Liver (tissue), 3 donors: ENCODE measurements at regions not wholly inside any gene's neighbourhood (a gene's known extent, or its start where the extent isn't known, plus 50 kb on each side); places are given as distances from the start of the nearest gene placed in this dataset.

ENCODE experiments used
- GABPA ChIP-seq, 2 donors: IDR thresholded peaks in 1 of 2; conservative IDR thresholded peaks in 1 of 2; 2 replicates each; pipeline ENCODE4 v1.6.1; 2016; ENCODE audit warnings: antibody characterized with exemption in 2 of 2, mild to moderate bottlenecking in 1 of 2, moderate library complexity in 1 of 2
- JUND ChIP-seq, 2 donors: IDR thresholded peaks; 2 replicates each; pipeline ENCODE4 v1.6.1; 2016; ENCODE audit warnings: antibody characterized with exemption in 2 of 2
- RAD21 ChIP-seq, 2 donors: IDR thresholded peaks; 2 replicates each; pipeline ENCODE4 v1.6.1; 2016; ENCODE audit warnings: antibody characterized with exemption in 2 of 2, mild to moderate bottlenecking in 2 of 2
- RXRA ChIP-seq, 2 donors: IDR thresholded peaks; 2 replicates each; pipeline ENCODE4 v1.6.1; 2017 to 2018; ENCODE audit warnings: antibody characterized with exemption in 2 of 2, mild to moderate bottlenecking in 1 of 2
- TAF1 ChIP-seq: conservative IDR thresholded peaks from 2 replicates; pipeline ENCODE4 v1.6.1; 2016; ENCODE audit warnings: antibody characterized with exemption, mild to moderate bottlenecking
- YY1 ChIP-seq: IDR thresholded peaks from 2 replicates; pipeline ENCODE4 v1.6.1; 2016; ENCODE audit warnings: antibody characterized with exemption, mild to moderate bottlenecking
- TF ChIP-seq, protein P1 (sequence below): fragments of 150-350 bp; IDR thresholded peaks from 2 replicates; pipeline ENCODE4 v1.5.1; 2017; ENCODE audit warnings: improper control_type of control experiment, low read depth, low read length; ENCODE audit not compliant: missing input control
- TF ChIP-seq, protein P2 (sequence below): IDR thresholded peaks from 2 replicates; pipeline ENCODE4 v1.6.1; 2016; ENCODE audit warnings: antibody characterized with exemption
- TF ChIP-seq, protein P3 (sequence below): IDR thresholded peaks from 2 replicates; pipeline ENCODE4 v1.6.1; 2016; ENCODE audit warnings: antibody characterized with exemption
- TF ChIP-seq, protein P4 (sequence below): IDR thresholded peaks from 2 replicates; pipeline ENCODE4 v1.6.1; 2016; ENCODE audit warnings: antibody characterized with exemption
- donor health status: healthy.
- donor health status: healthy.

DNA sequence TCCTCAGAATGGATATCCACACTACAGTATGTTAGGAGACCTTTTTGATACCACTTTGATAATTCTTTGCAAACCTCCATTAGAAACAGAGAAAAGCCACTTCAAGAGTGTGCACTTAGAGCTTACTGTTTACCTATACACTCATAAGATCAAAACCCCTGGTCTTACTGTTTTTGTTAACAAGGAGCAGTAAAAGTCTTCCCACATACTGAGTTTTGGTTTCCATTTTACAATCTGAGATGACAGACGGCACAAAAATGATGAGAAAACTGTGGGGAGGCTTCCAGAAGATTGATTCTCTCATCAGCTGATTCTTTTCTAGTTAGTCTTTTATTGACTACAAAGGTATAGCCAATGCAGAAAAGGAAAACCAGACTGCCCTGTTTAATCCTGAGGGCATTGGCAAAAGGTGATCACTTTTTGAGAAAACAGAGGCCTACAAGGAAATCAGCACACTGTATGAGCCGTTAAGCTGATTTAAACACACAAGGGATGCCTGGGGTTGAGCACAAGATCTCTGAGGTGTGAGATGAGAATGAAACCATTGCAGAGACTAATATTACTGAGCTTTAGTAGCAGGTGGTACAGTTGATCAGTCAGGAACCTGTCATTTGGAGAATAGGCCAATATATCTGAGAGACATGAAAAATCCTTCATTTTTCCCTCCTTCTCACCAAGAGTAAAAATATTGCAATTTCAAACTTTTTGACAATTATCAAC is 368.6 kb downstream of the GRB14 start:
- TF ChIP-seq, protein P1, sequence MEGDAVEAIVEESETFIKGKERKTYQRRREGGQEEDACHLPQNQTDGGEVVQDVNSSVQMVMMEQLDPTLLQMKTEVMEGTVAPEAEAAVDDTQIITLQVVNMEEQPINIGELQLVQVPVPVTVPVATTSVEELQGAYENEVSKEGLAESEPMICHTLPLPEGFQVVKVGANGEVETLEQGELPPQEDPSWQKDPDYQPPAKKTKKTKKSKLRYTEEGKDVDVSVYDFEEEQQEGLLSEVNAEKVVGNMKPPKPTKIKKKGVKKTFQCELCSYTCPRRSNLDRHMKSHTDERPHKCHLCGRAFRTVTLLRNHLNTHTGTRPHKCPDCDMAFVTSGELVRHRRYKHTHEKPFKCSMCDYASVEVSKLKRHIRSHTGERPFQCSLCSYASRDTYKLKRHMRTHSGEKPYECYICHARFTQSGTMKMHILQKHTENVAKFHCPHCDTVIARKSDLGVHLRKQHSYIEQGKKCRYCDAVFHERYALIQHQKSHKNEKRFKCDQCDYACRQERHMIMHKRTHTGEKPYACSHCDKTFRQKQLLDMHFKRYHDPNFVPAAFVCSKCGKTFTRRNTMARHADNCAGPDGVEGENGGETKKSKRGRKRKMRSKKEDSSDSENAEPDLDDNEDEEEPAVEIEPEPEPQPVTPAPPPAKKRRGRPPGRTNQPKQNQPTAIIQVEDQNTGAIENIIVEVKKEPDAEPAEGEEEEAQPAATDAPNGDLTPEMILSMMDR = no peak
- TF ChIP-seq RXRA (IDR thresholded peaks at IDR 0.05) (no peak), RAD21 (IDR thresholded peaks at IDR 0.05) (no peak), GABPA (IDR thresholded peaks at IDR 0.05 in 1 of 2, conservative IDR thresholded peaks at IDR 0.05 in 1 of 2) (no peak), JUND (IDR thresholded peaks at IDR 0.05) (no peak), TAF1 (no peak), YY1 (no peak)
- TF ChIP-seq, protein P2, sequence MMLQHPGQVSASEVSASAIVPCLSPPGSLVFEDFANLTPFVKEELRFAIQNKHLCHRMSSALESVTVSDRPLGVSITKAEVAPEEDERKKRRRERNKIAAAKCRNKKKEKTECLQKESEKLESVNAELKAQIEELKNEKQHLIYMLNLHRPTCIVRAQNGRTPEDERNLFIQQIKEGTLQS = no peak
- TF ChIP-seq, protein P3, sequence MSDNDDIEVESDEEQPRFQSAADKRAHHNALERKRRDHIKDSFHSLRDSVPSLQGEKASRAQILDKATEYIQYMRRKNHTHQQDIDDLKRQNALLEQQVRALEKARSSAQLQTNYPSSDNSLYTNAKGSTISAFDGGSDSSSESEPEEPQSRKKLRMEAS = no peak
- TF ChIP-seq, protein P4, sequence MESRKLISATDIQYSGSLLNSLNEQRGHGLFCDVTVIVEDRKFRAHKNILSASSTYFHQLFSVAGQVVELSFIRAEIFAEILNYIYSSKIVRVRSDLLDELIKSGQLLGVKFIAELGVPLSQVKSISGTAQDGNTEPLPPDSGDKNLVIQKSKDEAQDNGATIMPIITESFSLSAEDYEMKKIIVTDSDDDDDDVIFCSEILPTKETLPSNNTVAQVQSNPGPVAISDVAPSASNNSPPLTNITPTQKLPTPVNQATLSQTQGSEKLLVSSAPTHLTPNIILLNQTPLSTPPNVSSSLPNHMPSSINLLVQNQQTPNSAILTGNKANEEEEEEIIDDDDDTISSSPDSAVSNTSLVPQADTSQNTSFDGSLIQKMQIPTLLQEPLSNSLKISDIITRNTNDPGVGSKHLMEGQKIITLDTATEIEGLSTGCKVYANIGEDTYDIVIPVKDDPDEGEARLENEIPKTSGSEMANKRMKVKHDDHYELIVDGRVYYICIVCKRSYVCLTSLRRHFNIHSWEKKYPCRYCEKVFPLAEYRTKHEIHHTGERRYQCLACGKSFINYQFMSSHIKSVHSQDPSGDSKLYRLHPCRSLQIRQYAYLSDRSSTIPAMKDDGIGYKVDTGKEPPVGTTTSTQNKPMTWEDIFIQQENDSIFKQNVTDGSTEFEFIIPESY = no peak
